Thoracic aorta (tissue), 2 donors: ENCODE measurements at regions not wholly inside any gene's neighbourhood (a gene's known extent, or its start where the extent isn't known, plus 50 kb on each side); places are given as distances from the start of the nearest gene placed in this dataset.

ENCODE experiments used
- ATAC-seq: fragments of 150-250 bp; one replicate; pipeline ENCODE4 v1.8.0; 2017; ENCODE audit warnings: low read depth; ENCODE audit not compliant: insufficient number of reproducible peaks, low FRiP score
- DNase-seq: peaks from one replicate; pipeline ENCODE4 v3.0.0-alpha.2; 2020; ENCODE audit warnings: low spot score
- H3K27ac ChIP-seq, 2 donors: fragments of 200-600 bp; sonication (generic); 1 replicate in 1 of 2; 2 replicates in 1 of 2; pipeline ENCODE4 v1.5.1; 2016; ENCODE audit warnings: mild to moderate bottlenecking in 2 of 2, moderate library complexity in 2 of 2
- H3K27me3 ChIP-seq: fragments of 200-600 bp; sonication (generic); replicated peaks from 2 replicates; pipeline ENCODE4 v1.6.0; 2016; ENCODE audit warnings: mild to moderate bottlenecking; ENCODE audit not compliant: insufficient read depth
- H3K36me3 ChIP-seq: fragments of 200-600 bp; sonication (generic); one replicate; pipeline ENCODE4 v1.5.1; 2016
- H3K4me1 ChIP-seq, 2 donors: fragments of 200-600 bp; sonication (generic); 1 replicate in 1 of 2; 2 replicates in 1 of 2; pipeline versions ENCODE4 v1.5.1 to v1.6.0; 2016; ENCODE audit warnings: low read depth in 2 of 2, mild to moderate bottlenecking in 1 of 2; ENCODE audit not compliant: control insufficient read depth in 1 of 2
- H3K4me3 ChIP-seq: fragments of 200-600 bp; sonication (generic); 2 replicates; pipeline ENCODE4 v1.5.1; 2016; ENCODE audit warnings: mild to moderate bottlenecking
- H3K9me3 ChIP-seq: fragments of 200-600 bp; sonication (generic); 2 replicates; pipeline ENCODE4 v1.5.1; 2016
- CTCF ChIP-seq: fragments of 200-600 bp; sonication (generic); IDR thresholded peaks from one replicate; pipeline ENCODE4 v1.5.1; 2019; ENCODE audit warnings: antibody characterized with exemption

- no peak overlapping the region for H3K4me3 ChIP-seq
- no peaks in the 10 kb centered on the region for H3K27me3 ChIP-seq
- TF ChIP-seq CTCF = no peak
- ATAC-seq (no peak), DNase-seq (no peak)
- H3K27ac ChIP-seq = no peak overlapping the region
- H3K9me3 ChIP-seq = no peaks in the 10 kb centered on the region
- no peaks in the 10 kb centered on the region for H3K36me3 ChIP-seq
- no peaks in the 10 kb centered on the region for H3K4me1 ChIP-seq
Observed at GRCh38 chr10:63066606-63067005, 66.5 kb upstream of the NRBF2 start.

- no peak overlapping the region for H3K27ac ChIP-seq
- TF ChIP-seq CTCF = no peak
- no peaks in the 10 kb centered on the region for H3K27me3 ChIP-seq
- ATAC-seq (no peak), DNase-seq (no peak)
- no peak overlapping the region for H3K4me3 ChIP-seq
- H3K36me3 ChIP-seq = no peaks in the 10 kb centered on the region
- H3K4me1 ChIP-seq = no peaks in the 10 kb centered on the region
- H3K9me3 ChIP-seq = no peaks in the 10 kb centered on the region
Observed at GRCh38 chr10:63064706-63065105, 68.4 kb upstream of the NRBF2 start.

- ATAC-seq = no peak
- Histone ChIP-seq H3K27ac (no peak overlapping the region), H3K27me3 (no peaks in the 10 kb centered on the region), H3K36me3 (no peaks in the 10 kb centered on the region), H3K4me3 (no peak overlapping the region), H3K4me1 (no peaks in the 10 kb centered on the region), H3K9me3 (no peaks in the 10 kb centered on the region)
- no peak for DNase-seq
- no peak for TF ChIP-seq CTCF
Observed at GRCh38 chr10:63058236-63058635, 74.9 kb upstream of the NRBF2 start.

GRCh38 chr10:63057509-63057908 lies 75.6 kb upstream of the NRBF2 start:
- ATAC-seq = no peak
- H3K27me3 ChIP-seq = no peaks in the 10 kb centered on the region
- no peak overlapping the region for H3K27ac ChIP-seq

GRCh38 chr10:63055705-63056104 lies 77.4 kb upstream of the NRBF2 start:
- no peak for ATAC-seq
- Histone ChIP-seq H3K27me3 (no peaks in the 10 kb centered on the region), H3K4me1 (no peaks in the 10 kb centered on the region), H3K36me3 (no peaks in the 10 kb centered on the region), H3K27ac (no peak overlapping the region), H3K9me3 (no peaks in the 10 kb centered on the region), H3K4me3 (no peak overlapping the region)
- no peak for DNase-seq
- no peak for TF ChIP-seq CTCF

More at GRCh38 chr10:63057509-63057908, 75.6 kb upstream of the NRBF2 start:
- Histone ChIP-seq H3K4me3 (no peak overlapping the region), H3K36me3 (no peaks in the 10 kb centered on the region), H3K4me1 (no peaks in the 10 kb centered on the region), H3K9me3 (no peaks in the 10 kb centered on the region)
- TF ChIP-seq CTCF = no peak
- no peak for DNase-seq
